ENCODE measurements at regions not wholly inside any gene's neighbourhood (a gene's known extent, or its start where the extent isn't known, plus 50 kb on each side); places are given as distances from the start of the nearest gene placed in this dataset.

DNA sequence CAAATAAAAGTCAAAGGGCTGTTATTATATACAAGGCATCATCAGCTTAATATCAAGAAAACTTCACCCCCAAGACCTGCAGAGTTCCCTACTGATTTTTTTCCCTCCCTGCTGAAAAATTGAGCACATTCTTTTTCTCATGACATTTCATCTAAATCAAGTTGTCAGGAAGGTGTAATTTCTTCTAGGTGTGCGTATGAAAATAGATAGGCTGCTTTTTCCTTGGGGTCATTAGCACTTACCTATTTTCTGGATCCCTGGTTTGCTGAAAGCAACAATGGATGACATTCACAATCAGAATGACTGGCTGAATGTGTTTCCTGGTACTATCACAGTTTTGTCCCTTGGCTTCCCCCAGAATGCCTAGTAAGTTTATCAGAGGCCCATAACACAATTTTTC is 225.0 kb upstream of the KIRREL3 start:
- TF ChIP-seq, protein P1, sequence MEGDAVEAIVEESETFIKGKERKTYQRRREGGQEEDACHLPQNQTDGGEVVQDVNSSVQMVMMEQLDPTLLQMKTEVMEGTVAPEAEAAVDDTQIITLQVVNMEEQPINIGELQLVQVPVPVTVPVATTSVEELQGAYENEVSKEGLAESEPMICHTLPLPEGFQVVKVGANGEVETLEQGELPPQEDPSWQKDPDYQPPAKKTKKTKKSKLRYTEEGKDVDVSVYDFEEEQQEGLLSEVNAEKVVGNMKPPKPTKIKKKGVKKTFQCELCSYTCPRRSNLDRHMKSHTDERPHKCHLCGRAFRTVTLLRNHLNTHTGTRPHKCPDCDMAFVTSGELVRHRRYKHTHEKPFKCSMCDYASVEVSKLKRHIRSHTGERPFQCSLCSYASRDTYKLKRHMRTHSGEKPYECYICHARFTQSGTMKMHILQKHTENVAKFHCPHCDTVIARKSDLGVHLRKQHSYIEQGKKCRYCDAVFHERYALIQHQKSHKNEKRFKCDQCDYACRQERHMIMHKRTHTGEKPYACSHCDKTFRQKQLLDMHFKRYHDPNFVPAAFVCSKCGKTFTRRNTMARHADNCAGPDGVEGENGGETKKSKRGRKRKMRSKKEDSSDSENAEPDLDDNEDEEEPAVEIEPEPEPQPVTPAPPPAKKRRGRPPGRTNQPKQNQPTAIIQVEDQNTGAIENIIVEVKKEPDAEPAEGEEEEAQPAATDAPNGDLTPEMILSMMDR (IDR thresholded peaks at IDR 0.05), result no peak
- TF ChIP-seq MXI1 (IDR thresholded peaks at IDR 0.05; ENCODE audit: low read depth, low read length) (no peak), POLR2AphosphoS5 (IDR thresholded peaks at IDR 0.05; ENCODE audit: low read depth, low read length) (no peak), TAF1 (IDR thresholded peaks at IDR 0.05; ENCODE audit: borderline replicate concordance, low read depth, low read length) (no peak), YY1 (IDR thresholded peaks at IDR 0.05; ENCODE audit: low read depth) (no peak), SIN3A (IDR thresholded peaks at IDR 0.05; ENCODE audit: borderline replicate concordance, low read depth, low read length) (no peak), RCOR1 (IDR thresholded peaks at IDR 0.05; ENCODE audit: low read length) (no peak), RAD21 (IDR thresholded peaks at IDR 0.05; ENCODE audit: low read length) (no peak), FOXJ3 (CRISPR knock-in tag; IDR thresholded peaks at IDR 0.05) (no peak), CHD2 (IDR thresholded peaks at IDR 0.05; ENCODE audit: low read length, partially characterized antibody) (no peak)
- TF ChIP-seq, protein P2, sequence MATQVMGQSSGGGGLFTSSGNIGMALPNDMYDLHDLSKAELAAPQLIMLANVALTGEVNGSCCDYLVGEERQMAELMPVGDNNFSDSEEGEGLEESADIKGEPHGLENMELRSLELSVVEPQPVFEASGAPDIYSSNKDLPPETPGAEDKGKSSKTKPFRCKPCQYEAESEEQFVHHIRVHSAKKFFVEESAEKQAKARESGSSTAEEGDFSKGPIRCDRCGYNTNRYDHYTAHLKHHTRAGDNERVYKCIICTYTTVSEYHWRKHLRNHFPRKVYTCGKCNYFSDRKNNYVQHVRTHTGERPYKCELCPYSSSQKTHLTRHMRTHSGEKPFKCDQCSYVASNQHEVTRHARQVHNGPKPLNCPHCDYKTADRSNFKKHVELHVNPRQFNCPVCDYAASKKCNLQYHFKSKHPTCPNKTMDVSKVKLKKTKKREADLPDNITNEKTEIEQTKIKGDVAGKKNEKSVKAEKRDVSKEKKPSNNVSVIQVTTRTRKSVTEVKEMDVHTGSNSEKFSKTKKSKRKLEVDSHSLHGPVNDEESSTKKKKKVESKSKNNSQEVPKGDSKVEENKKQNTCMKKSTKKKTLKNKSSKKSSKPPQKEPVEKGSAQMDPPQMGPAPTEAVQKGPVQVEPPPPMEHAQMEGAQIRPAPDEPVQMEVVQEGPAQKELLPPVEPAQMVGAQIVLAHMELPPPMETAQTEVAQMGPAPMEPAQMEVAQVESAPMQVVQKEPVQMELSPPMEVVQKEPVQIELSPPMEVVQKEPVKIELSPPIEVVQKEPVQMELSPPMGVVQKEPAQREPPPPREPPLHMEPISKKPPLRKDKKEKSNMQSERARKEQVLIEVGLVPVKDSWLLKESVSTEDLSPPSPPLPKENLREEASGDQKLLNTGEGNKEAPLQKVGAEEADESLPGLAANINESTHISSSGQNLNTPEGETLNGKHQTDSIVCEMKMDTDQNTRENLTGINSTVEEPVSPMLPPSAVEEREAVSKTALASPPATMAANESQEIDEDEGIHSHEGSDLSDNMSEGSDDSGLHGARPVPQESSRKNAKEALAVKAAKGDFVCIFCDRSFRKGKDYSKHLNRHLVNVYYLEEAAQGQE (IDR thresholded peaks at IDR 0.05; ENCODE audit: low read depth, low read length), result no peak
- TF ChIP-seq, protein P3, sequence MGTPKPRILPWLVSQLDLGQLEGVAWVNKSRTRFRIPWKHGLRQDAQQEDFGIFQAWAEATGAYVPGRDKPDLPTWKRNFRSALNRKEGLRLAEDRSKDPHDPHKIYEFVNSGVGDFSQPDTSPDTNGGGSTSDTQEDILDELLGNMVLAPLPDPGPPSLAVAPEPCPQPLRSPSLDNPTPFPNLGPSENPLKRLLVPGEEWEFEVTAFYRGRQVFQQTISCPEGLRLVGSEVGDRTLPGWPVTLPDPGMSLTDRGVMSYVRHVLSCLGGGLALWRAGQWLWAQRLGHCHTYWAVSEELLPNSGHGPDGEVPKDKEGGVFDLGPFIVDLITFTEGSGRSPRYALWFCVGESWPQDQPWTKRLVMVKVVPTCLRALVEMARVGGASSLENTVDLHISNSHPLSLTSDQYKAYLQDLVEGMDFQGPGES (IDR thresholded peaks at IDR 0.05; ENCODE audit: low read depth, low read length), result no peak
- TF ChIP-seq, protein P4, sequence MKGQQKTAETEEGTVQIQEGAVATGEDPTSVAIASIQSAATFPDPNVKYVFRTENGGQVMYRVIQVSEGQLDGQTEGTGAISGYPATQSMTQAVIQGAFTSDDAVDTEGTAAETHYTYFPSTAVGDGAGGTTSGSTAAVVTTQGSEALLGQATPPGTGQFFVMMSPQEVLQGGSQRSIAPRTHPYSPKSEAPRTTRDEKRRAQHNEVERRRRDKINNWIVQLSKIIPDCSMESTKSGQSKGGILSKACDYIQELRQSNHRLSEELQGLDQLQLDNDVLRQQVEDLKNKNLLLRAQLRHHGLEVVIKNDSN (IDR thresholded peaks at IDR 0.05; ENCODE audit: borderline replicate concordance, low read depth), result no peak

All from SK-N-SH (cell line).